PC-3 (cell line): ENCODE measurements at regions not wholly inside any gene's neighbourhood (a gene's known extent, or its start where the extent isn't known, plus 50 kb on each side); places are given as distances from the start of the nearest gene placed in this dataset.
"Not testable (repeated sequence)": the region's sequence is repeated elsewhere in the genome, so short reads cannot be mapped to it uniquely, and the experiment has no call there.

Experiments used
- ATAC-seq: fragments of 200-7000 bp; cut with Tn5 transposase; 2 replicates; pipeline ENCODE4 v1.9.1; 2020; ENCODE audit warnings: mild to moderate bottlenecking, moderate library complexity
- BruUV-seq: library from RNA; stranded (reverse); fragments of 400-500 nt; replicated peaks from 2 replicates; lab custom pipeline; 2021; lab: Mats Ljungman, UMichigan
- CTCF ChIA-PET: fragments of 300-600 bp; sonication (Branson Sonifier 250); formaldehyde crosslinking; loops from one replicate; lab custom pipeline; 2022; ENCODE audit warnings: antibody characterized with exemption; lab: Charles Lee
- POLR2A ChIA-PET: fragments of 300-600 bp; sonication (Branson Sonifier 250); formaldehyde crosslinking; loops from one replicate; lab custom pipeline; 2022; ENCODE audit warnings: antibody characterized with exemption; ENCODE audit not compliant: unreplicated experiment; lab: Charles Lee
- DNase-seq: peaks from one replicate; pipeline ENCODE4 v3.0.0-alpha.2; 2015
- H2AFZ ChIP-seq: fragments of 300-600 bp; sonication (generic); 2 replicates; pipeline ENCODE4 v1.6.0; 2016; ENCODE audit warnings: antibody characterized with exemption, low read length
- H3F3A ChIP-seq: fragments of 300-600 bp; sonication (generic); one replicate; pipeline ENCODE4 v1.6.0; 2017; ENCODE audit warnings: antibody characterized with exemption, low read length, control low read depth, mild to moderate bottlenecking; ENCODE audit not compliant: unreplicated experiment
- H3K27ac ChIP-seq: fragments of 300-600 bp; sonication (generic); 2 replicates; pipeline ENCODE4 v1.5.1; 2016; ENCODE audit warnings: mild to moderate bottlenecking, low read length
- H3K27me3 ChIP-seq: fragments of 300-600 bp; sonication (generic); 2 replicates; pipeline ENCODE4 v1.6.1; 2016; ENCODE audit warnings: low read length, mixed read lengths
- H3K36me3 ChIP-seq: fragments of 300-600 bp; sonication (generic); 2 replicates; pipeline ENCODE4 v1.6.1; 2016; ENCODE audit warnings: low read depth, mixed run types, low read length, mixed read lengths
- H3K4me1 ChIP-seq: fragments of 300-600 bp; sonication (generic); 2 replicates; pipeline ENCODE4 v1.5.1; 2016; ENCODE audit warnings: low read length; ENCODE audit not compliant: insufficient read depth
- H3K4me2 ChIP-seq: fragments of 300-600 bp; sonication (generic); 2 replicates; pipeline ENCODE4 v1.6.0; 2016; ENCODE audit warnings: low read length
- H3K4me3 ChIP-seq: fragments of 300-600 bp; sonication (generic); 2 replicates; pipeline ENCODE4 v1.5.1; 2016; ENCODE audit warnings: mild to moderate bottlenecking, low read length, mixed read lengths
- H3K79me2 ChIP-seq: fragments of 300-600 bp; sonication (generic); 2 replicates; pipeline ENCODE4 v1.6.1; 2017; ENCODE audit warnings: low read length, mixed read lengths
- H3K9ac ChIP-seq: fragments of 300-600 bp; sonication (generic); 2 replicates; pipeline ENCODE4 v1.6.0; 2016; ENCODE audit warnings: mild to moderate bottlenecking, low read length
- H3K9me2 ChIP-seq: fragments of 300-600 bp; sonication (generic); replicated peaks from 2 replicates; pipeline ENCODE4 v1.6.1; 2016; ENCODE audit warnings: mixed run types, low read length, mixed read lengths
- H3K9me3 ChIP-seq: fragments of 300-600 bp; sonication (generic); 2 replicates; pipeline ENCODE4 v1.6.1; 2016; ENCODE audit warnings: low read length, mixed read lengths
- H4K20me1 ChIP-seq: fragments of 300-600 bp; sonication (generic); 2 replicates; pipeline ENCODE4 v1.6.1; 2016; ENCODE audit warnings: low read length, mixed read lengths
- EZH2 ChIP-seq: fragments of 300-600 bp; sonication (generic); IDR thresholded peaks from one replicate; pipeline ENCODE4 v1.6.1; 2017; ENCODE audit warnings: antibody characterized with exemption, mild to moderate bottlenecking, low read length; ENCODE audit not compliant: unreplicated experiment
- EZH2phosphoT487 ChIP-seq: fragments of 300-600 bp; sonication (generic); IDR thresholded peaks from 2 replicates; pipeline ENCODE4 v1.6.1; 2018; ENCODE audit warnings: mild to moderate bottlenecking, antibody characterized with exemption, low read length, borderline replicate concordance
- intact Hi-C: fragments of 100-400 bp; cut with micrococcal nuclease; formaldehyde crosslinking; loops from 2 replicates; pipeline ENCODE4 v1.9.0; 2023
- TF ChIP-seq, protein P1 (sequence below): fragments of 300-600 bp; sonication (generic); conservative IDR thresholded peaks from 2 replicates; pipeline ENCODE4 v1.5.1; 2017; ENCODE audit warnings: antibody characterized with exemption, low read depth, mild to moderate bottlenecking, low read length

- no peaks in the 10 kb centered on the region for H3K36me3 ChIP-seq
- H2AFZ ChIP-seq, result no peak overlapping the region
- no peak overlapping the region for H3K4me3 ChIP-seq
- H3K9me3 ChIP-seq, result no peaks in the 10 kb centered on the region
- H3K4me1 ChIP-seq, result peaks cover 21% of the 10 kb centered on the region
- TF ChIP-seq, protein P1, sequence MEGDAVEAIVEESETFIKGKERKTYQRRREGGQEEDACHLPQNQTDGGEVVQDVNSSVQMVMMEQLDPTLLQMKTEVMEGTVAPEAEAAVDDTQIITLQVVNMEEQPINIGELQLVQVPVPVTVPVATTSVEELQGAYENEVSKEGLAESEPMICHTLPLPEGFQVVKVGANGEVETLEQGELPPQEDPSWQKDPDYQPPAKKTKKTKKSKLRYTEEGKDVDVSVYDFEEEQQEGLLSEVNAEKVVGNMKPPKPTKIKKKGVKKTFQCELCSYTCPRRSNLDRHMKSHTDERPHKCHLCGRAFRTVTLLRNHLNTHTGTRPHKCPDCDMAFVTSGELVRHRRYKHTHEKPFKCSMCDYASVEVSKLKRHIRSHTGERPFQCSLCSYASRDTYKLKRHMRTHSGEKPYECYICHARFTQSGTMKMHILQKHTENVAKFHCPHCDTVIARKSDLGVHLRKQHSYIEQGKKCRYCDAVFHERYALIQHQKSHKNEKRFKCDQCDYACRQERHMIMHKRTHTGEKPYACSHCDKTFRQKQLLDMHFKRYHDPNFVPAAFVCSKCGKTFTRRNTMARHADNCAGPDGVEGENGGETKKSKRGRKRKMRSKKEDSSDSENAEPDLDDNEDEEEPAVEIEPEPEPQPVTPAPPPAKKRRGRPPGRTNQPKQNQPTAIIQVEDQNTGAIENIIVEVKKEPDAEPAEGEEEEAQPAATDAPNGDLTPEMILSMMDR, result no peak
- TF ChIP-seq EZH2 (no peak), EZH2phosphoT487 (no peak)
- no peaks in the 10 kb centered on the region for H3K9me2 ChIP-seq
- no peaks in the 10 kb centered on the region for H3K27me3 ChIP-seq
- H3K79me2 ChIP-seq, result no peaks in the 10 kb centered on the region
- no peak overlapping the region for H3K27ac ChIP-seq
- ChIA-PET CTCF (no interaction called here), POLR2A (no interaction called here)
- ATAC-seq (no peak), DNase-seq (no peak)
- no peak overlapping the region for H3K4me2 ChIP-seq
- BruUV-seq, result no TSS peak
- H4K20me1 ChIP-seq, result no peaks in the 10 kb centered on the region
- no peaks in the 10 kb centered on the region for H3F3A ChIP-seq
- intact Hi-C loops, result no loop called here
- H3K9ac ChIP-seq, result no peak overlapping the region
Observed at GRCh38 chr5:18000744-18001143, 366.5 kb downstream of the TAF11L14 start.

GRCh38 chr5:18003312-18003711 lies 369.1 kb downstream of the TAF11L14 start:
- intact Hi-C loops, result no loop called here
- no peaks in the 10 kb centered on the region for H3K79me2 ChIP-seq
- H3K9me3 ChIP-seq, result no peaks in the 10 kb centered on the region
- no peak overlapping the region; the same call in 1 of the 2 replicates for H2AFZ ChIP-seq
- peak overlapping the region; percentile 36 for H3K4me2 ChIP-seq
- no peaks in the 10 kb centered on the region for H4K20me1 ChIP-seq
- H3K27me3 ChIP-seq, result no peaks in the 10 kb centered on the region
- ChIA-PET POLR2A (no interaction called here), CTCF (no interaction called here)
- H3K27ac ChIP-seq, result peak overlapping the region; percentile 39
- no peak for TF ChIP-seq EZH2phosphoT487
- TF ChIP-seq, protein P1, result no peak
- TF ChIP-seq EZH2, result no peak
- no peaks in the 10 kb centered on the region for H3K9me2 ChIP-seq
- BruUV-seq, result no TSS peak
- DNase-seq (no peak), ATAC-seq (no peak)
- no peaks in the 10 kb centered on the region for H3K36me3 ChIP-seq
- no peak overlapping the region for H3K9ac ChIP-seq
- H3K4me1 ChIP-seq, result peaks cover 15% of the 10 kb centered on the region
- H3F3A ChIP-seq, result no peaks in the 10 kb centered on the region
- H3K4me3 ChIP-seq, result no peak overlapping the region

- BruUV-seq, result no TSS peak
- Histone ChIP-seq H3K4me3 (no peak overlapping the region), H3K79me2 (no peaks in the 10 kb centered on the region), H3K36me3 (no peaks in the 10 kb centered on the region), H3F3A (no peaks in the 10 kb centered on the region), H3K9me3 (no peaks in the 10 kb centered on the region), H3K9me2 (no peaks in the 10 kb centered on the region), H3K27me3 (no peaks in the 10 kb centered on the region), H2AFZ (no peak overlapping the region; the same call in 1 of the 2 replicates), H3K4me1 (peaks cover 18% of the 10 kb centered on the region), H3K4me2 (peak overlapping the region; percentile 36), H3K9ac (no peak overlapping the region), H4K20me1 (no peaks in the 10 kb centered on the region), H3K27ac (peak overlapping the region; percentile 39)
- TF ChIP-seq EZH2 (no peak), EZH2phosphoT487 (no peak)
- TF ChIP-seq, protein P1, result no peak
- intact Hi-C loops, result no loop called here
- DNase-seq (peak; percentile 71), ATAC-seq (peak; percentile 92)
- ChIA-PET POLR2A (no interaction called here), CTCF (no interaction called here)
Observed at GRCh38 chr5:18003784-18004183, 369.5 kb downstream of the TAF11L14 start.

DNA sequence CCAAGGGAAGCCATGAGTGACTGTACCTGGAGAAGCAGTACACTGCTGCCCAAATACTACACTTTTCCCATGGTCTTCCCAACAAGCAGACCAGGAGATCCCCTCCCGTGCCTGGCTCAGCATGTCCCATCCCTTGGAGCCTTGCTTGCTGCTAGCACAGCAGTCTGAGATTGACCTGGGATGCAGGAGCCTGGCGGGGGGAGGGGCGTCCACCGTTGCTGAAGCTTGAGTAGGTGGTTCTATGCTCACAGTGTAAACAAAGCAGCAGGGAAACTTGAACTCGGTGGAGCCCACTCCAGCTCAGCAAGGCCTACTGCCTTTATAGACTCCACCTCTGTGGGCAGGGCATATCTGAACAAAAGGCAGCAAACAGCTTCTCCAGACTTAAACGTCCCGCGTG lies 372.0 kb downstream of the TAF11L14 start:
- intact Hi-C loops, result loop anchor here (5.0 kb wide), 1 partner anchor 54 kb away; no protein-coding TSS in a partner anchor
- H3F3A ChIP-seq, H3K79me2 ChIP-seq, H4K20me1 ChIP-seq, H3K27ac ChIP-seq, H3K9ac ChIP-seq, H2AFZ ChIP-seq, ATAC-seq, H3K9me2 ChIP-seq, POLR2A ChIA-PET, H3K36me3 ChIP-seq, H3K9me3 ChIP-seq, DNase-seq, CTCF ChIA-PET, H3K4me3 ChIP-seq, BruUV-seq, H3K4me2 ChIP-seq, H3K27me3 ChIP-seq: not testable (repeated sequence)
- peaks cover 25% of the 10 kb centered on the region for H3K4me1 ChIP-seq
